Gastrocnemius medialis (tissue), 4 donors: ENCODE measurements at regions not wholly inside any gene's neighbourhood (a gene's known extent, or its start where the extent isn't known, plus 50 kb on each side); places are given as distances from the start of the nearest gene placed in this dataset.

Source experiments
- ATAC-seq, 2 donors: fragments of 150-250 bp; one replicate each; pipeline ENCODE4 v1.9.1; 2016
- DNase-seq, 2 donors: peaks; one replicate each; pipeline ENCODE4 v3.0.0-alpha.2; 2019
- H3K27ac ChIP-seq, 4 donors: fragments of 200-600 bp; sonication (generic); 1 replicate in 1 of 4; 2 replicates in 3 of 4; pipeline ENCODE4 v1.5.1; 2016 to 2018; ENCODE audit warnings: mild to moderate bottlenecking in 2 of 4, moderate library complexity in 1 of 4
- H3K27me3 ChIP-seq, 3 donors: fragments of 200-600 bp; sonication (generic) in 2 of 3; 1 replicate in 1 of 3; 2 replicates in 2 of 3; pipeline versions ENCODE4 v1.5.1 to v1.6.0; 2016 to 2019; ENCODE audit warnings: mild to moderate bottlenecking in 1 of 3, moderate library complexity in 1 of 3
- H3K36me3 ChIP-seq, 2 donors: fragments of 200-600 bp; sonication (generic) in 1 of 2; one replicate each; pipeline ENCODE4 v1.5.1; 2017 to 2018
- H3K4me1 ChIP-seq, 2 donors: fragments of 200-600 bp; sonication (generic) in 1 of 2; one replicate each; pipeline ENCODE4 v1.5.1; 2016 to 2017; ENCODE audit warnings: mild to moderate bottlenecking in 2 of 2
- H3K4me3 ChIP-seq, 4 donors: fragments of 200-600 bp; sonication (generic) in 3 of 4; 1 replicate in 1 of 4; 2 replicates in 3 of 4; pipeline ENCODE4 v1.5.1; 2016 to 2019; ENCODE audit warnings: mild to moderate bottlenecking in 2 of 4
- H3K9me3 ChIP-seq, 3 donors: fragments of 200-600 bp; sonication (generic) in 2 of 3; 1 replicate in 1 of 3; 2 replicates in 2 of 3; pipeline ENCODE4 v1.5.1; 2016 to 2019
- CTCF ChIP-seq, 5 experiments: fragments of 450-650 bp in 3 of 5; fragments of 200-600 bp in 2 of 5; sonication (generic) in 2 of 5; IDR thresholded peaks in 4 of 5; conservative IDR thresholded peaks in 1 of 5; 1 replicate in 4 of 5; 2 replicates in 1 of 5; pipeline ENCODE4 v1.5.1; 2016 to 2019; ENCODE audit warnings: antibody characterized with exemption in 5 of 5, mild to moderate bottlenecking in 3 of 5, moderate library complexity in 3 of 5
- POLR2A ChIP-seq, 2 donors: fragments of 450-650 bp; IDR thresholded peaks; one replicate each; pipeline ENCODE4 v1.6.1; 2017; ENCODE audit warnings: antibody characterized with exemption in 2 of 2, mild to moderate bottlenecking in 2 of 2, moderate library complexity in 2 of 2
- in situ Hi-C, 4 donors: fragments of 200-750 bp; cut with MboI; loops; one replicate each; pipeline versions ENCODE4 v1.15.0 to v1.8.0; 2017; ENCODE audit warnings: low sequenced_read_pairs in 4 of 4
- intact Hi-C: fragments of 100-400 bp; cut with DNase I; formaldehyde crosslinking; loops from one replicate; pipeline ENCODE4 v1.15.1; 2023; ENCODE audit warnings: low total_unique reads

GRCh38 chr5:96142184-96142781 lies 180.6 kb upstream of the ELL2 start:
- Histone ChIP-seq H3K27ac (no peak overlapping the region), H3K9me3 (no peaks in the 10 kb centered on the region), H3K27me3 (no peaks in the 10 kb centered on the region), H3K4me3 (no peak overlapping the region), H3K4me1 (no peaks in the 10 kb centered on the region), H3K36me3 (no peaks in the 10 kb centered on the region)
- ATAC-seq, result no peak
- TF ChIP-seq CTCF (IDR thresholded peaks at IDR 0.05 in 4 of 5, conservative IDR thresholded peaks at IDR 0.05 in 1 of 5), result no peak
- TF ChIP-seq POLR2A (IDR thresholded peaks at IDR 0.05), result no peak
- no peak for DNase-seq
- intact Hi-C loops, result no loop called here
- in situ Hi-C loops, result no loop called here

GRCh38 chr5:96141749-96142148 lies 180.1 kb upstream of the ELL2 start:
- no peaks in the 10 kb centered on the region for H3K27me3 ChIP-seq
- DNase-seq, result no peak
- in situ Hi-C loops (no loop called here), intact Hi-C loops (no loop called here)
- no peaks in the 10 kb centered on the region for H3K36me3 ChIP-seq
- H3K27ac ChIP-seq, result no peak overlapping the region
- H3K4me3 ChIP-seq, result no peak overlapping the region
- H3K4me1 ChIP-seq, result no peaks in the 10 kb centered on the region
- no peaks in the 10 kb centered on the region for H3K9me3 ChIP-seq
- no peak for TF ChIP-seq POLR2A (IDR thresholded peaks at IDR 0.05)
- no peak for TF ChIP-seq CTCF (IDR thresholded peaks at IDR 0.05 in 4 of 5, conservative IDR thresholded peaks at IDR 0.05 in 1 of 5)
- no peak for ATAC-seq

- Histone ChIP-seq H3K27ac (no peak overlapping the region), H3K9me3 (no peaks in the 10 kb centered on the region), H3K36me3 (no peaks in the 10 kb centered on the region), H3K4me1 (no peaks in the 10 kb centered on the region), H3K27me3 (no peaks in the 10 kb centered on the region), H3K4me3 (no peak overlapping the region)
- no peak for TF ChIP-seq POLR2A (IDR thresholded peaks at IDR 0.05)
- TF ChIP-seq CTCF (IDR thresholded peaks at IDR 0.05 in 4 of 5, conservative IDR thresholded peaks at IDR 0.05 in 1 of 5), result no peak
- intact Hi-C loops (no loop called here), in situ Hi-C loops (no loop called here)
- DNase-seq (no peak), ATAC-seq (no peak)
Measured at GRCh38 chr5:96140496-96140895, 178.8 kb upstream of the ELL2 start.

- TF ChIP-seq POLR2A (IDR thresholded peaks at IDR 0.05), result no peak
- TF ChIP-seq CTCF (IDR thresholded peaks at IDR 0.05 in 4 of 5, conservative IDR thresholded peaks at IDR 0.05 in 1 of 5), result no peak
- Histone ChIP-seq H3K4me1 (no peaks in the 10 kb centered on the region), H3K4me3 (no peak overlapping the region), H3K27me3 (no peaks in the 10 kb centered on the region), H3K27ac (no peak overlapping the region), H3K36me3 (no peaks in the 10 kb centered on the region), H3K9me3 (no peaks in the 10 kb centered on the region)
- DNase-seq (no peak), ATAC-seq (no peak)
- in situ Hi-C loops (no loop called here), intact Hi-C loops (no loop called here)
Measured at GRCh38 chr5:96140084-96140483, 178.4 kb upstream of the ELL2 start.

GRCh38 chr5:96134886-96135285 lies 173.2 kb upstream of the ELL2 start:
- DNase-seq, result no peak

More at GRCh38 chr5:96134886-96135285, 173.2 kb upstream of the ELL2 start:
- ATAC-seq, result no peak
- no peaks in the 10 kb centered on the region for H3K27me3 ChIP-seq
- H3K27ac ChIP-seq, result no peak overlapping the region
- intact Hi-C loops, result no loop called here
- no peaks in the 10 kb centered on the region for H3K36me3 ChIP-seq
- H3K4me1 ChIP-seq, result no peaks in the 10 kb centered on the region
- no peak for TF ChIP-seq POLR2A (IDR thresholded peaks at IDR 0.05)
- no peak for TF ChIP-seq CTCF (IDR thresholded peaks at IDR 0.05 in 4 of 5, conservative IDR thresholded peaks at IDR 0.05 in 1 of 5)
- in situ Hi-C loops, result no loop called here
- no peak overlapping the region for H3K4me3 ChIP-seq
- no peaks in the 10 kb centered on the region for H3K9me3 ChIP-seq
